HG03103 (cell line): ENCODE measurements at regions not wholly inside any gene's neighbourhood (a gene's known extent, or its start where the extent isn't known, plus 50 kb on each side); places are given as distances from the start of the nearest gene placed in this dataset.
"Not testable (repeated sequence)": the region's sequence is repeated elsewhere in the genome, so short reads cannot be mapped to it uniquely, and the experiment has no call there.

Experiments
- ATAC-seq: cut with Tn5 transposase; IDR thresholded peaks from one replicate; pipeline ENCODE4 v1.9.1; 2021; ENCODE audit warnings: low read depth; ENCODE audit not compliant: unreplicated experiment

DNA sequence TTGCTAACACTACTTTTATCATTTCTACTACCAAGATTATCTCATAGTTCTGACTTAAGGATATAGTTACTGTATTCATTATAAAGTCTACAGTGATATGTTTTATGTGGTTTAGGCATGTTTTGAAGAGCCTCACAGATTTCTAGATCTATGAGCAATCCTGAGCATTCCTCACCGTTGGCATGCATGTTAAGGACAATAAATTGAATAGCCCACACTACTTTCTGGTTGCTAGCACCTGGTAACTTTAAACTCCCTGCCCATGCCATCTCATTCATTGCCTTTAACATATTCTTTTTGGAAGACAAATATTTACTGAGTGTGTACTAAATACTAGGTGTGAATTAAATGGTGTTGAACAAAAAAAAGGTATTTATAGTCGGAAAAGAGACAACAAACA lies 868.1 kb upstream of the CDH9 start:
- no peak for ATAC-seq

GRCh38 chr5:27900761-27901160 lies 862.4 kb upstream of the CDH9 start:
- ATAC-seq = no peak

DNA sequence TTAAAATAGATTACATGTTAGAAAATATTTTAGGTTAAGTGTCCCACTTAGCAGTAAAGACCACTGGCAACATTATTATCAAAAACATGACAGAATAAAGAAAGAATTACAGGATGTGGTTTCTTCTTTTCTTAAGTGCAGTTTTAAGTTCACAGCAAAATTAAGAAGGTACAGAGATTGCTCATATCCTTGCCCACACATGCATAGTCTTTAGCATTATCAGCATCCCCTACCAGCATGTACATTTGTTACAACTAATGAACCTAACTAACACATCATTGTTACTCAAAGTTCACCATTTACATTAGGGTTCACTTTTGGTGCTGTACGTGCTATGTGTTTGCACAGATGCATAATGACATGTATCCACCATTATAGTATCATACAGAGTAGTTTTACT lies 837.7 kb upstream of the CDH9 start:
- no peak for ATAC-seq

DNA sequence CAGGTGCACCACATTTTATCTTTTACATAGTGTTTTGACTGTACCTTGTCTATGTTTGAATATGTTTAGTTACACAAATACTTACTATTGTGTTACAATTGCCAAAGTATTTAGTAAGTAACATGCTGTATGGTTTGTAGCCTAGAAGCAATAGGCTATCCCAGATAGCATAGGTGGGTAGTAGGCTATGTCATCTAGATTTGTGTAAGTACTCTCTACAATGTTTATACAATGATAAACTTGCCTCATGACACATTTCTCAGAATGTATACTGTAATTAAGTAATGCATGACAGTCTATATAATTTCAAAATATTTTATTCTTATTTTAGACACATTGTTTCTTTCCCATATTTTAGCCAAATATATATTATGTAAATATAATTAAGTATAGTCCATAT lies 836.8 kb upstream of the CDH9 start:
- ATAC-seq = no peak

DNA sequence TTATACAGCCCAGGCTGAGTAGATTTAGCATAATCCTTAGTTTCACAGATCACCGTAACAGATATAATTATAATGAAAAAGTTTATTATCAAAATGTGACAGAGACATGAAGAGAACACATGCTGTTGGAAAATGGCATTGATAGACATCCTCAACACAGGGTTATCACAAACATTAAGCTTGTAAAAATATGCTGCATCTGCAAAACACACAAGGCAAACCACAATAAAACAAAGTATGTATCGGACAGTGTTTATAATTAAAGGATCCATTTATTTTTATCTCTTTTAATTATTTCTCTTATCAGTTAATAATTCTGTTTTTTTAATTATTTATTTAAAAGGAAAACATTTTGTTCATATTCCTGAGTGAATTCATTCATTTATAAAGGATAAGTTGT lies 829.9 kb upstream of the CDH9 start:
- no peak for ATAC-seq

- ATAC-seq = no peak
Observed at GRCh38 chr5:27855491-27855890, 817.1 kb upstream of the CDH9 start.

- ATAC-seq = no peak
Observed at GRCh38 chr5:27854243-27854852, 816.0 kb upstream of the CDH9 start.

GRCh38 chr5:27845248-27845647 lies 806.9 kb upstream of the CDH9 start:
- ATAC-seq = no peak

DNA sequence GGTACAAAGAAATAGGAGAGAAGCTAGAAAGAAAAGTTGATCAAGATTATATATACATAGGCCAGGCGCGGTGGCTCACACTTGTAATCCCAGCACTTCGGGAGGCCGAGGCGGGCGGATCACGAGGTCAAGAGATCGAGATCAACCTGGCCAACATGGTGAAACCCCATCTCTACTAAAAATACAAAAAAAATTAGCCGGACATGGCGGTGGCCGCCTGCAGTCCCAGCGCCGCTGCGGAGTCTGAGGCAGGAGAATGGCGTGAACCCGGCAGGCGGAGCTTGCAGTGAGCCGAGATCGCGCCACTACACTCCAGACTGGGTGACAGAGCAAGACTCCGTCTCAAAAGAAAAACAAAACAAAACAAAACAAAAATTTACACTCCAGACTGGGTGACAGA lies 798.3 kb upstream of the CDH9 start:
- ATAC-seq = not testable (repeated sequence)

DNA sequence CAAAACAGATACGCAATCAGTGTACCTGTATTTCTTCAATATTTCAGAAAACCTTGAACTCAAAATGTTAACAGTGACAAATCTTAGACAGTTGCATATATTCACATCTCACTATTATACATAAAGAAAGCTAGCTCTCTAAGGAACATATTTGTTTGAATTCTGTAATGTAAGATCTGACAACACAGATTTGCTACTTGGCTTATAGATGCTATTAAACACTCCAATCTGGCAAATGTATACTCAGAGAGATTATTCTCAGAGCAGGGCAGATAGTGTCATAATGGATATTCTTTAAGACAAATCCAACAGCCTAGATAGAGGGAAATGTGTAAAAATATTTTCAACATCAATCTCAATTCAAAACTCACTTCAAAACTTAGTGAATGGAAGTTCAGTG lies 794.5 kb upstream of the CDH9 start:
- no peak for ATAC-seq

DNA sequence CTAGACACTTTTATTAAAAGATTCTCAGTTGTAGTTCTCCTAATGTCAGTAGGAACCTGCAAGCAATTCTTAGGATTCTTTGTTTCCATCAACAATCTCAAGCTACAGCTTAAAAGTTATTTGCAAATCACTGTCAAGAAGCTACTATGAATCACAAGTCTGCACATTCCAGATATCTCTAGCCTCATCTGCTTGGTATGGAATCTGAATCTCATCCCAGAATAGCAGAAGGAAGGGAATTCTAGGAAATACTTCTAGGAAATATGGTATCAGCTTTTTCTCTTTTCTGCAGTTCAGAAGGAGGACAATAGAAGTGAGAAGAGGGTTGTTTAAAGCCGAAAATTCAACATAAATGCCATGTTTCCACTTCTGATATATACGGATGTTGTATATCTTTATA lies 792.2 kb upstream of the CDH9 start:
- ATAC-seq = no peak

- ATAC-seq = no peak
Observed at GRCh38 chr5:27821681-27822080, 783.3 kb upstream of the CDH9 start.

DNA sequence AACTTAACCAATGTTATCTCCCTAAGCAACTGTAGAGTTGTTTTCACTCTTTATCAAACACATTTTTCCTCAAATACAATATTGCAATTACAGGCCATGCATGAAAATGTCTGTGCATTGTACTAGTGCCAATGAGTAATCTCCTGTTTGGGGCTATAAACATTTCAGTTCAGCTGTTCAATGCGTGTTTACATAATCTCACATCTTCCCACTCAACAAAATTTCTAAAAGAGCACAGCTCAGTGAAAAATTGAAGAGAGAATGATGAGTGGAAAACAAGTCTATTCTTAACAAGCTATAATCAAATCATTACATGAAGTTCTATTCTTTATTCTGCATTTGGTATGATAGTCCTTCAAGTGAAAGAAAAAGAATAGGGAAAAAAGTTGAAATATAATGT lies 780.5 kb upstream of the CDH9 start:
- ATAC-seq = no peak

- ATAC-seq = no peak
Observed at GRCh38 chr5:27814983-27815382, 776.6 kb upstream of the CDH9 start.

DNA sequence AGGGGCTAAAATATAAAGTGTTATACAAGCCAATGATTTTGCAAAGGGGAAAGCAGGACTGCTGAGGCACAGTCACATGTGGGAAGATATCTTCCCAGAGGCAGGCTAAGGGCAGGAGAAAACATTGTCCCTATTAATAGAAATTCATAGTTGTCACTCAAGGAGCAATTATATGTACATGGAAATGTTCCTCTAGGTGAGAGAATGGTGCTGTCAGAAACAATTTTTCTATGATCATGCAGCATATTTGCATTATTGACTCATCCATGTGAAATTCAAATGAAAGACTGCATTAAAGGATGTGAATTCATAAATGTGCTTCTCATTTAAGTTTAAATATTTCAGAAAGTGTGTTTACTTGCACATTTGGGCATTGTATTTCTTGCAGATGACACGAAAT lies 775.9 kb upstream of the CDH9 start:
- ATAC-seq = no peak

- no peak for ATAC-seq
Observed at GRCh38 chr5:27810458-27810857, 772.1 kb upstream of the CDH9 start.

DNA sequence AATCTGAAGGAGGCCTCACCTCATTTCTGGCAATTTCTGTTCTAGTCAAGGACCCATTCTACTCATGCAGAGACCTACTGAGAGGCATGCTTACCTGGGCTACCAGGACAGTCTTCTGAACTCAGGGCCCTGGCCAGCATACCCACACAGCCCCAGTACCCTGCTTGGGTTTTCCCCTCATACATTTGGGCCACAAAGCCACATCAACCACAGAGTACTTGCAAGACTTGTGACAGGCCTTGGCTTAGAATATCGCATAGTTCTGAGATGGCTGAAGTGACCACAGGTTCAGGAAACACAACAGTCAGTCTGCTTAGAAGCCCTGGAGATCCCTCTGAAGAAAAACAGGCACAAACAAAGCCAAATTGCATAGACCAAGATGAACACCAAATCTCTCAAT lies 758.8 kb upstream of the CDH9 start:
- no peak for ATAC-seq

DNA sequence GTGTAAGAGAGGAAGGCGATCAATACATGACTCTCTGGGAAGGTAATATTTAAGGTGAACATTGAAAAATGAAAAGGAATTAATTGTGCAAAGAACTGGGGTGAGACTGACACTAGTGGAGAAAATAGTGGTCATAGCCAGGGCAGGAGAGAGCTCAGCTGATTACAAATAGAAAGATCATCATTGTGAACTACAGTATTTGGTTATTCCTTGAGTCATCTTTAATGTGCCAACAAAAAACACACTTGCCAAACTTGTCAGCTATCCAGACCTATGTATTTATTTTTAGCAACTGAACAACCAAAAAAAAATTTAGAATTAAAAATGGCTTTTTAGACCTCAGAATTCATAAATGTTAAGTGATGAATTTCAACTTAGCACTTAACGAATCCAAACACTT lies 749.8 kb upstream of the CDH9 start:
- ATAC-seq = no peak

GRCh38 chr5:27784317-27784716 lies 745.9 kb upstream of the CDH9 start:
- no peak for ATAC-seq

GRCh38 chr5:27778121-27778520 lies 739.7 kb upstream of the CDH9 start:
- no peak for ATAC-seq

GRCh38 chr5:27773636-27774035 lies 735.2 kb upstream of the CDH9 start:
- no peak for ATAC-seq

GRCh38 chr5:27773166-27773565 lies 734.8 kb upstream of the CDH9 start:
- ATAC-seq = no peak

DNA sequence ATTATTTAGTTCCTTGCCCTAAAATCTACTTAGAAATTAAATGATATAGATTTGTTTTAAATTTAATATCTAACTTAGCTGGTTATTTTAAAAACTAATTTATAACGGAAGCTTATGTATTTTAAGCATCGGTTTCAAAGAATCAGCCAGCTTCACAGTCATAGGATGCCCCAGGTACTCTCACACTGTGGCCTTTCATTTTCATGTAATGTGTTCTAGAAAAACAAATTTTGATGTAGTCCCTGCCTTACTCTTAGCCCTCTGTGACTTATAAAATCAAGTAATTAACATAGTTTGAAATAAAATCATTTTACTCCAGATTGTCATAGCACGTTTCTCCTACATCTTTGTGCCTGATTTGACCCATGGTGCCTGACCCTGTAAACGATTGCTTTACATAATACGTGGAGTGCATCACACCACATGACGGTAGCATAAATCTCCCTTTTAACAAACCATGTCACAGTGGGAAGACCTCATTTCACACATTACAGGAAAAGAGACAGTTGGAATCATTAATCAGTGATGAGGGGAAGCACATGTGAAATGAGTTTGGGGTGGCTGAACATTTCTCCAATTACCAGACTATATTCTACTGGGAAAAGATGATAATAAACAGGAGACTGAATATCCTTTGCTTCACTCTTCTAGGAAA lies 731.5 kb upstream of the CDH9 start:
- ATAC-seq = no peak
